ENCODE measurements at regions not wholly inside any gene's neighbourhood (a gene's known extent, or its start where the extent isn't known, plus 50 kb on each side); places are given as distances from the start of the nearest gene placed in this dataset.
"Not testable (repeated sequence)": the region's sequence is repeated elsewhere in the genome, so short reads cannot be mapped to it uniquely, and the experiment has no call there.

GRCh38 chr10:65670596-65670995 is 1255.2 kb upstream of the LRRTM3 start:
- POLR2A ChIA-PET, DNase-seq: not testable (repeated sequence)

GRCh38 chr10:65675236-65675635 is 1250.6 kb upstream of the LRRTM3 start:
- DNase-seq (no peak), ATAC-seq (no peak)
- Mint-ChIP-seq H3K9me3 (peaks cover 0 to 26% (median 4%) of the 10 kb centered on the region in 9 donors), H3K27ac (no peak overlapping the region), H3K36me3 (no peaks in the 10 kb centered on the region), H3K27me3 (no peaks in the 10 kb centered on the region), H3K4me3 (no peak overlapping the region), H3K4me1 (no peaks in the 10 kb centered on the region)
- POLR2A ChIA-PET, result no interaction called here

More at GRCh38 chr10:65670596-65670995, 1255.2 kb upstream of the LRRTM3 start:
- not testable (repeated sequence) for H3K27ac Mint-ChIP-seq, ATAC-seq, H3K4me3 Mint-ChIP-seq, H3K4me1 Mint-ChIP-seq, H3K27me3 Mint-ChIP-seq, H3K36me3 Mint-ChIP-seq
- peaks cover 0 to 29% (median 3%) of the 10 kb centered on the region in 9 donors for H3K9me3 Mint-ChIP-seq

- H3K4me1 Mint-ChIP-seq, result no peaks in the 10 kb centered on the region
- POLR2A ChIA-PET, result no interaction called here
- no peak for ATAC-seq
- no peaks in the 10 kb centered on the region for H3K36me3 Mint-ChIP-seq
- no peak overlapping the region for H3K4me3 Mint-ChIP-seq
- H3K27me3 Mint-ChIP-seq, result no peaks in the 10 kb centered on the region
- DNase-seq, result no peak
- H3K9me3 Mint-ChIP-seq, result peaks cover 0 to 13% (median 2%) of the 10 kb centered on the region in 9 donors
- no peak overlapping the region for H3K27ac Mint-ChIP-seq
Observed at GRCh38 chr10:65684896-65685295, 1240.9 kb upstream of the LRRTM3 start.

GRCh38 chr10:65701168-65701776 is 1224.6 kb upstream of the LRRTM3 start:
- H3K9me3 Mint-ChIP-seq, result peaks cover 1 to 32% (median 7%) of the 10 kb centered on the region in 9 donors
- H3K27me3 Mint-ChIP-seq, result no peaks in the 10 kb centered on the region
- H3K4me1 Mint-ChIP-seq, result no peaks in the 10 kb centered on the region
- no peak overlapping the region for H3K4me3 Mint-ChIP-seq
- no peak overlapping the region for H3K27ac Mint-ChIP-seq
- DNase-seq, result no peak
- no peaks in the 10 kb centered on the region for H3K36me3 Mint-ChIP-seq
- no peak for ATAC-seq
- POLR2A ChIA-PET, result no interaction called here

GRCh38 chr10:65708057-65708456 is 1217.8 kb upstream of the LRRTM3 start:
- no peak for ATAC-seq
- no peak overlapping the region for H3K27ac Mint-ChIP-seq
- no peak overlapping the region for H3K4me3 Mint-ChIP-seq
- H3K4me1 Mint-ChIP-seq, result no peaks in the 10 kb centered on the region
- H3K36me3 Mint-ChIP-seq, result no peaks in the 10 kb centered on the region
- H3K9me3 Mint-ChIP-seq, result peaks cover 0 to 15% (median 3%) of the 10 kb centered on the region in 9 donors
- no peaks in the 10 kb centered on the region for H3K27me3 Mint-ChIP-seq
- DNase-seq, result no peak
- POLR2A ChIA-PET, result no interaction called here

GRCh38 chr10:65710306-65710705 is 1215.5 kb upstream of the LRRTM3 start:
- Mint-ChIP-seq H3K36me3 (no peaks in the 10 kb centered on the region), H3K4me3 (no peak overlapping the region), H3K27ac (no peak overlapping the region), H3K27me3 (no peaks in the 10 kb centered on the region), H3K9me3 (peaks cover 0 to 15% (median 4%) of the 10 kb centered on the region in 9 donors), H3K4me1 (no peaks in the 10 kb centered on the region)
- DNase-seq (no peak), ATAC-seq (no peak)
- POLR2A ChIA-PET, result no interaction called here

GRCh38 chr10:65719790-65720189 is 1206.0 kb upstream of the LRRTM3 start:
- Mint-ChIP-seq H3K27me3 (no peaks in the 10 kb centered on the region), H3K27ac (no peak overlapping the region), H3K36me3 (no peaks in the 10 kb centered on the region), H3K4me3 (no peak overlapping the region), H3K4me1 (no peaks in the 10 kb centered on the region), H3K9me3 (peaks cover 0 to 25% (median 11%) of the 10 kb centered on the region in 9 donors)
- ATAC-seq (no peak), DNase-seq (no peak)
- POLR2A ChIA-PET, result no interaction called here

- no peaks in the 10 kb centered on the region for H3K27me3 Mint-ChIP-seq
- DNase-seq (no peak), ATAC-seq (no peak)
- peaks cover 0 to 25% (median 9%) of the 10 kb centered on the region in 9 donors for H3K9me3 Mint-ChIP-seq
- no peaks in the 10 kb centered on the region for H3K4me1 Mint-ChIP-seq
- POLR2A ChIA-PET, result no interaction called here
- no peaks in the 10 kb centered on the region for H3K36me3 Mint-ChIP-seq
- no peak overlapping the region for H3K27ac Mint-ChIP-seq
- H3K4me3 Mint-ChIP-seq, result peak overlapping the region in 1 of 10 donors; percentile 45
Observed at GRCh38 chr10:65720901-65721300, 1204.9 kb upstream of the LRRTM3 start.

GRCh38 chr10:65723525-65723924 is 1202.3 kb upstream of the LRRTM3 start:
- Mint-ChIP-seq H3K27me3 (no peaks in the 10 kb centered on the region), H3K4me1 (no peaks in the 10 kb centered on the region), H3K36me3 (no peaks in the 10 kb centered on the region), H3K4me3 (no peak overlapping the region), H3K9me3 (peaks cover 2 to 25% (median 7%) of the 10 kb centered on the region in 9 donors), H3K27ac (no peak overlapping the region)
- ATAC-seq (no peak), DNase-seq (no peak)
- POLR2A ChIA-PET, result no interaction called here

GRCh38 chr10:65735382-65735781 is 1190.5 kb upstream of the LRRTM3 start:
- Mint-ChIP-seq H3K4me1 (no peaks in the 10 kb centered on the region), H3K36me3 (no peaks in the 10 kb centered on the region)
- no peak for DNase-seq

GRCh38 chr10:65742906-65743305 is 1182.9 kb upstream of the LRRTM3 start:
- Mint-ChIP-seq H3K27ac (no peak overlapping the region), H3K4me3 (no peak overlapping the region), H3K9me3 (peaks cover 0 to 6% (median 0%) of the 10 kb centered on the region in 9 donors), H3K27me3 (no peaks in the 10 kb centered on the region), H3K36me3 (no peaks in the 10 kb centered on the region), H3K4me1 (no peaks in the 10 kb centered on the region)
- POLR2A ChIA-PET, result no interaction called here
- no peak for ATAC-seq
- DNase-seq, result no peak

More at GRCh38 chr10:65735382-65735781, 1190.5 kb upstream of the LRRTM3 start:
- Mint-ChIP-seq H3K9me3 (peaks cover 0 to 10% (median 0%) of the 10 kb centered on the region in 9 donors), H3K27ac (no peak overlapping the region), H3K27me3 (no peaks in the 10 kb centered on the region), H3K4me3 (no peak overlapping the region)
- POLR2A ChIA-PET, result no interaction called here
- no peak for ATAC-seq

GRCh38 chr10:65751218-65751617 is 1174.6 kb upstream of the LRRTM3 start:
- Mint-ChIP-seq H3K27me3 (no peaks in the 10 kb centered on the region), H3K4me3 (no peak overlapping the region), H3K36me3 (no peaks in the 10 kb centered on the region), H3K9me3 (peaks cover 0 to 14% (median 2%) of the 10 kb centered on the region in 9 donors), H3K4me1 (no peaks in the 10 kb centered on the region), H3K27ac (no peak overlapping the region)
- DNase-seq, result no peak
- ATAC-seq, result no peak
- POLR2A ChIA-PET, result no interaction called here

- ATAC-seq (no peak), DNase-seq (no peak)
- Mint-ChIP-seq H3K27ac (no peak overlapping the region), H3K9me3 (peaks cover 0 to 14% (median 2%) of the 10 kb centered on the region in 9 donors), H3K4me1 (no peaks in the 10 kb centered on the region), H3K27me3 (no peaks in the 10 kb centered on the region), H3K36me3 (no peaks in the 10 kb centered on the region), H3K4me3 (no peak overlapping the region)
- POLR2A ChIA-PET, result no interaction called here
Observed at GRCh38 chr10:65751896-65752295, 1173.9 kb upstream of the LRRTM3 start.

- POLR2A ChIA-PET, result no interaction called here
- DNase-seq (no peak), ATAC-seq (no peak)
- no peaks in the 10 kb centered on the region for H3K36me3 Mint-ChIP-seq
- H3K9me3 Mint-ChIP-seq, result peaks cover 0 to 13% (median 2%) of the 10 kb centered on the region in 9 donors
- H3K27ac Mint-ChIP-seq, result no peak overlapping the region
- no peaks in the 10 kb centered on the region for H3K4me1 Mint-ChIP-seq
- no peak overlapping the region for H3K4me3 Mint-ChIP-seq
- no peaks in the 10 kb centered on the region for H3K27me3 Mint-ChIP-seq
Observed at GRCh38 chr10:65753532-65753931, 1172.3 kb upstream of the LRRTM3 start.

Data from naive thymus-derived CD8-positive, alpha-beta T cell (primary cell).